Activated CD4-positive, alpha-beta memory T cell treated with anti-CD3 and anti-CD28 coated beads for 36 hours (primary cell): ENCODE measurements at regions not wholly inside any gene's neighbourhood (a gene's known extent, or its start where the extent isn't known, plus 50 kb on each side); places are given as distances from the start of the nearest gene placed in this dataset.

Experiments used
- CTCF ChIA-PET: fragments of 350-600 bp; sonication (Branson Sonifier 250); formaldehyde crosslinking; loops from one replicate; lab custom pipeline; 2021; ENCODE audit warnings: antibody characterized with exemption, inconsistent platforms; lab: Charles Lee
- POLR2A ChIA-PET: fragments of 350-600 bp; sonication (Branson Sonifier 250); formaldehyde crosslinking; loops from one replicate; lab custom pipeline; 2021; ENCODE audit warnings: antibody characterized with exemption; lab: Charles Lee
- DNase-seq: peaks from one replicate; pipeline ENCODE4 v3.0.0-alpha.2; 2020
- H3K27ac Mint-ChIP-seq: one replicate; pipeline ENCODE4 v1.8.0; 2021; ENCODE audit warnings: mixed read lengths
- H3K27me3 Mint-ChIP-seq: one replicate; pipeline ENCODE4 v1.8.0; 2021; ENCODE audit warnings: mixed read lengths
- H3K36me3 Mint-ChIP-seq: one replicate; pipeline ENCODE4 v1.8.0; 2021; ENCODE audit warnings: mixed read lengths
- H3K4me1 Mint-ChIP-seq: one replicate; pipeline ENCODE4 v1.8.0; 2021; ENCODE audit warnings: low read depth, mixed read lengths
- H3K4me3 Mint-ChIP-seq: one replicate; pipeline ENCODE4 v1.8.0; 2021; ENCODE audit warnings: mild to moderate bottlenecking, mixed read lengths
- H3K9me3 Mint-ChIP-seq: one replicate; pipeline ENCODE4 v1.8.0; 2021; ENCODE audit warnings: mixed read lengths
- intact Hi-C: fragments of 100-400 bp; cut with micrococcal nuclease; formaldehyde crosslinking; loops from one replicate; pipeline ENCODE4 v1.15.1; 2023

DNA sequence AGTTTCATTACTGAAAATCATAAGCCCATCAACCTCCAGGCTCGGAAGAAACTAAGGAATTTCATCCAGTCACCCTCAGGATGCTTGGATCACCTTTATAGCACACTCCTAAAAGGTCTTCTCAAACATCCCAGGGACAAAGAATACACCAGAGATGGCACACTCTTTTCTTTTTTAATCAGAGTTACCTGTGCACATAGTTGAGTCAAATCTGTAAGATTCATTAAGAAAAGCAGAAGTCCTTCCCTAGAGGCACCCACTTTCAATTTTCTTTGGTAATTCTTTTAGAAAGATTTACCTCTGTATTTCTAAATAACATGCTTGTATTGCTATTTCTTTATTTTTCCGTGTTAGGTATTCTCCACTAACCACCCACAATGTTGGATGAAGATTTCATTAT lies 50.6 kb upstream of the IL6 start:
- peak overlapping the region; percentile 47 for H3K27ac Mint-ChIP-seq
- intact Hi-C loops: loop anchor here (1.0 to 5.0 kb wide), 4 partner anchors 9 to 921 kb away; partner anchors contain the start of genes CCDC126 and IL6
- H3K4me3 Mint-ChIP-seq: no peak overlapping the region
- peaks cover 77% of the 10 kb centered on the region for H3K4me1 Mint-ChIP-seq
- H3K27me3 Mint-ChIP-seq: peaks cover 3% of the 10 kb centered on the region
- no peaks in the 10 kb centered on the region for H3K36me3 Mint-ChIP-seq
- ChIA-PET POLR2A (interaction anchor here (1.1 to 3.7 kb wide), 3 partner anchors 13 to 345 kb away, joined by 3 to 11 read pairs (median 4); no protein-coding TSS in a partner anchor), CTCF (interaction anchor here (1.1 to 3.5 kb wide), 3 partner anchors 36 to 116 kb away, joined by 5 to 17 read pairs (median 7); partner anchors contain the start of gene IL6)
- no peak for DNase-seq
- no peaks in the 10 kb centered on the region for H3K9me3 Mint-ChIP-seq

DNA sequence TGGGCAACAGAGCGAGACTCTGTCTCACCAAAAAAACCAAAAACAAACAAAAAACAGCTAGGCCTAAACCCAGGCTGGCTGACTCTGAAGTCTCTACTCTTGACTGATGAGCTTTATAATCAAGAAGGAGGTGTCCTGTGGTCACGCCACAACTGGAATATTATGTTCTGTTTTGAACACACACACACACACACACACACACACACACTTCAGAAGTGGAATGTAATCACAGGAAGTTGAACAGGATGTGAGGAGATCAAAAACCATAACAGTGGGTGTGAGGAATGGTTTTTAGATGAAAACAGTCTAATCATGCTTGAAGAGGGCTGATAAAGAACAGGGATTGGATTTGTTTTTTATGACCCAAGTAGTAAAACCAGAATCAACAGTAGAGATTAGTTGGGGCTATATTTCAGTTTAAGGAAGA lies 51.1 kb upstream of the IL6 start:
- Mint-ChIP-seq H3K4me3 (no peak overlapping the region), H3K27me3 (no peaks in the 10 kb centered on the region), H3K27ac (peak overlapping the region; percentile 47), H3K36me3 (no peaks in the 10 kb centered on the region), H3K4me1 (peaks cover 75% of the 10 kb centered on the region), H3K9me3 (no peaks in the 10 kb centered on the region)
- intact Hi-C loops: loop anchor here (1.0 to 5.0 kb wide), 4 partner anchors 9 to 921 kb away; partner anchors contain the start of genes CCDC126 and IL6
- ChIA-PET POLR2A (interaction anchor here (0.8 to 3.7 kb wide), 4 partner anchors 9 to 345 kb away, joined by 3 to 11 read pairs (median 4); no protein-coding TSS in a partner anchor), CTCF (interaction anchor here (0.6 to 3.5 kb wide), 5 partner anchors 21 to 115 kb away, joined by 4 to 17 read pairs (median 5); partner anchors contain the start of gene IL6)
- peak; percentile 61 for DNase-seq

- H3K4me1 Mint-ChIP-seq: peaks cover 70% of the 10 kb centered on the region
- no peaks in the 10 kb centered on the region for H3K27me3 Mint-ChIP-seq
- H3K9me3 Mint-ChIP-seq: no peaks in the 10 kb centered on the region
- DNase-seq: no peak
- H3K27ac Mint-ChIP-seq: no peak overlapping the region
- CTCF ChIA-PET: interaction anchor here (0.6 to 3.5 kb wide), 5 partner anchors 21 to 115 kb away, joined by 4 to 17 read pairs (median 5); partner anchors contain the start of gene IL6
- H3K4me3 Mint-ChIP-seq: no peak overlapping the region
- no peaks in the 10 kb centered on the region for H3K36me3 Mint-ChIP-seq
- POLR2A ChIA-PET: interaction anchor here (0.8 to 3.7 kb wide), 4 partner anchors 8 to 346 kb away, joined by 3 to 11 read pairs (median 4); no protein-coding TSS in a partner anchor
- intact Hi-C loops: loop anchor here (5.0 kb wide), 2 partner anchors 52 to 922 kb away; partner anchors contain the start of genes CCDC126 and IL6
Observed at GRCh38 chr7:22675421-22675820, 51.6 kb upstream of the IL6 start.

- no peak for DNase-seq
- ChIA-PET POLR2A (interaction anchor here (1.4 kb wide), 1 partner anchor 28 kb away, joined by 3 read pairs; no protein-coding TSS in a partner anchor), CTCF (no interaction called here)
- no peaks in the 10 kb centered on the region for H3K9me3 Mint-ChIP-seq
- peaks cover 60% of the 10 kb centered on the region for H3K4me1 Mint-ChIP-seq
- H3K4me3 Mint-ChIP-seq: no peak overlapping the region
- no peak overlapping the region for H3K27ac Mint-ChIP-seq
- H3K36me3 Mint-ChIP-seq: no peaks in the 10 kb centered on the region
- H3K27me3 Mint-ChIP-seq: peaks cover under 1% of the 10 kb centered on the region
- intact Hi-C loops: no loop called here
Observed at GRCh38 chr7:22672846-22673680, 53.9 kb upstream of the IL6 start.

DNA sequence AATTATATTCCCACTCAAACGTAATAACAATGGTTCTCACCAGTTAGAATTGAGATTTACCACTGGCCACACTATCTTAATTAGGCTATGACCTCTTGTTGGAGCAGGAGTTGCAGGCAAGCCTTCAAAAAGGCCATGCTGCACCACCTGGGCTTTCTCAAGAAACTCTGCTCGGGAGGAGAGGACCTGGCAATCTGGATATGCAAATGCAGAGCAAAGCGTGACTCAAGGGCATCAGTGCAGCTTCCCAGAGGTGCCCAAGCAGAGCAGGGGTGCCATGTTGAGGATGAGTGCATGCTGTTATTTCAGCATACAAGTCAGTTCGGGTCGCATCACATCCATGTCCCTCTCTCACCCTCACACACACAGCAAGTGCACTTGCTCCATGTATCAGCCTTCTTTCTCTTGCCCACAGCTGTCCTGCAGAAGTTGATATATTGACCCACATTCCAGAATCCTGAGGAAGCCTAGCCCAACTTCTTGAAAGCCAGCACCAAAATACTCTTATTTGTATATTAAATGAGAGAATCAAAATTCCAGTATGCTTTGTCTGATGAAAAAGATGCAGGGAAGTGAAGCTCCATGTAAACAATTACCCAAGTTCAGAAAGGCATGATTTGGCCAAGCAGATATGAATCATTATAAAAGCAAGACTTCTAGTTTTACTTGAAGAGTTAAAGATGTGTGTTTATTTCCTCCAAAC lies 55.7 kb upstream of the IL6 start:
- H3K27ac Mint-ChIP-seq: no peak overlapping the region

GRCh38 chr7:22670422-22670815 lies 56.6 kb upstream of the IL6 start:
- intact Hi-C loops: no loop called here
- peaks cover 55% of the 10 kb centered on the region for H3K4me1 Mint-ChIP-seq
- POLR2A ChIA-PET: no interaction called here

More for the DNA sequence above, 55.7 kb upstream of the IL6 start:
- H3K27me3 Mint-ChIP-seq: peaks cover 8% of the 10 kb centered on the region
- no peak for DNase-seq
- H3K9me3 Mint-ChIP-seq: no peaks in the 10 kb centered on the region
- no peak overlapping the region for H3K4me3 Mint-ChIP-seq
- ChIA-PET POLR2A (interaction anchor here (1.1 to 1.4 kb wide), 2 partner anchors 9 to 26 kb away, joined by 3 read pairs; no protein-coding TSS in a partner anchor), CTCF (no interaction called here)
- H3K4me1 Mint-ChIP-seq: peaks cover 57% of the 10 kb centered on the region
- H3K36me3 Mint-ChIP-seq: no peaks in the 10 kb centered on the region
- intact Hi-C loops: no loop called here

GRCh38 chr7:22669692-22670421 lies 57.1 kb upstream of the IL6 start:
- CTCF ChIA-PET: interaction anchor here (2.0 kb wide), 1 partner anchor 109 kb away, joined by 4 read pairs; no protein-coding TSS in a partner anchor
- peaks cover 52% of the 10 kb centered on the region for H3K4me1 Mint-ChIP-seq
- intact Hi-C loops: no loop called here
- H3K27me3 Mint-ChIP-seq: peaks cover 13% of the 10 kb centered on the region
- H3K4me3 Mint-ChIP-seq: no peak overlapping the region
- POLR2A ChIA-PET: no interaction called here
- H3K27ac Mint-ChIP-seq: no peak overlapping the region
- no peak for DNase-seq
- peaks cover 2% of the 10 kb centered on the region for H3K36me3 Mint-ChIP-seq
- H3K9me3 Mint-ChIP-seq: no peaks in the 10 kb centered on the region

More at GRCh38 chr7:22670422-22670815, 56.6 kb upstream of the IL6 start:
- peak overlapping the region; percentile 33 for H3K27ac Mint-ChIP-seq
- peaks cover 13% of the 10 kb centered on the region for H3K27me3 Mint-ChIP-seq
- peaks cover 2% of the 10 kb centered on the region for H3K36me3 Mint-ChIP-seq
- H3K9me3 Mint-ChIP-seq: no peaks in the 10 kb centered on the region
- no peak overlapping the region for H3K4me3 Mint-ChIP-seq
- DNase-seq: no peak
- CTCF ChIA-PET: no interaction called here

- Mint-ChIP-seq H3K27ac (no peak overlapping the region), H3K36me3 (peaks cover 2% of the 10 kb centered on the region), H3K4me3 (no peak overlapping the region), H3K9me3 (no peaks in the 10 kb centered on the region), H3K4me1 (peaks cover 47% of the 10 kb centered on the region), H3K27me3 (peaks cover 13% of the 10 kb centered on the region)
- intact Hi-C loops: no loop called here
- DNase-seq: no peak
- POLR2A ChIA-PET: no interaction called here
- CTCF ChIA-PET: interaction anchor here (1.0 to 2.2 kb wide), 3 partner anchors 57 to 114 kb away, joined by 4 to 5 read pairs (median 4); no protein-coding TSS in a partner anchor
Observed at GRCh38 chr7:22668971-22669401, 58.0 kb upstream of the IL6 start.

- H3K27me3 Mint-ChIP-seq: peaks cover 13% of the 10 kb centered on the region
- no peaks in the 10 kb centered on the region for H3K9me3 Mint-ChIP-seq
- no peak overlapping the region for H3K27ac Mint-ChIP-seq
- DNase-seq: no peak
- intact Hi-C loops: loop anchor here (1.0 kb wide), 1 partner anchor 9 kb away; no protein-coding TSS in a partner anchor
- ChIA-PET CTCF (interaction anchor here (0.9 to 2.2 kb wide), 3 partner anchors 27 to 107 kb away, joined by 3 to 5 read pairs (median 4); no protein-coding TSS in a partner anchor), POLR2A (interaction anchor here (1.2 to 1.4 kb wide), 2 partner anchors 8 to 9 kb away, joined by 3 to 4 read pairs; no protein-coding TSS in a partner anchor)
- H3K36me3 Mint-ChIP-seq: peaks cover 2% of the 10 kb centered on the region
- H3K4me3 Mint-ChIP-seq: no peak overlapping the region
- peaks cover 46% of the 10 kb centered on the region for H3K4me1 Mint-ChIP-seq
Observed at GRCh38 chr7:22667562-22668239, 59.3 kb upstream of the IL6 start.

GRCh38 chr7:22667187-22667561 lies 59.8 kb upstream of the IL6 start:
- Mint-ChIP-seq H3K27me3 (peaks cover 13% of the 10 kb centered on the region), H3K4me3 (no peak overlapping the region), H3K9me3 (no peaks in the 10 kb centered on the region), H3K27ac (no peak overlapping the region), H3K4me1 (peaks cover 48% of the 10 kb centered on the region), H3K36me3 (peaks cover 2% of the 10 kb centered on the region)
- ChIA-PET POLR2A (interaction anchor here (1.2 to 1.4 kb wide), 2 partner anchors 8 to 10 kb away, joined by 3 to 4 read pairs; no protein-coding TSS in a partner anchor), CTCF (interaction anchor here (0.9 to 2.2 kb wide), 2 partner anchors 27 to 59 kb away, joined by 3 to 5 read pairs; no protein-coding TSS in a partner anchor)
- intact Hi-C loops: loop anchor here (1.0 kb wide), 1 partner anchor 9 kb away; no protein-coding TSS in a partner anchor
- DNase-seq: no peak
